IPS-18a (cell line): ENCODE measurements at regions not wholly inside any gene's neighbourhood (a gene's known extent, or its start where the extent isn't known, plus 50 kb on each side); places are given as distances from the start of the nearest gene placed in this dataset.
"Not testable (repeated sequence)": the region's sequence is repeated elsewhere in the genome, so short reads cannot be mapped to it uniquely, and the experiment has no call there.

Source experiments
- H3K27ac ChIP-seq: one replicate; pipeline ENCODE4 v1.5.1; 2013; ENCODE audit warnings: low read length
- H3K27me3 ChIP-seq: one replicate; pipeline ENCODE4 v1.6.1; 2013; ENCODE audit warnings: mild to moderate bottlenecking, low read length; ENCODE audit not compliant: control insufficient read depth, insufficient read depth
- H3K36me3 ChIP-seq: one replicate; pipeline ENCODE4 v1.6.1; 2013; ENCODE audit warnings: low read depth, low read length; ENCODE audit not compliant: control insufficient read depth
- H3K4me1 ChIP-seq: one replicate; pipeline ENCODE4 v1.6.1; 2013; ENCODE audit warnings: low read depth, low read length; ENCODE audit not compliant: control insufficient read depth
- H3K4me3 ChIP-seq: one replicate; pipeline ENCODE4 v1.5.1; 2013; ENCODE audit warnings: low read length
- H3K9ac ChIP-seq: one replicate; pipeline ENCODE4 v1.6.1; 2013; ENCODE audit warnings: mild to moderate bottlenecking, low read length, moderate library complexity
- H3K9me3 ChIP-seq: one replicate; pipeline ENCODE4 v1.6.1; 2013; ENCODE audit warnings: low read depth, low read length; ENCODE audit not compliant: control insufficient read depth

DNA sequence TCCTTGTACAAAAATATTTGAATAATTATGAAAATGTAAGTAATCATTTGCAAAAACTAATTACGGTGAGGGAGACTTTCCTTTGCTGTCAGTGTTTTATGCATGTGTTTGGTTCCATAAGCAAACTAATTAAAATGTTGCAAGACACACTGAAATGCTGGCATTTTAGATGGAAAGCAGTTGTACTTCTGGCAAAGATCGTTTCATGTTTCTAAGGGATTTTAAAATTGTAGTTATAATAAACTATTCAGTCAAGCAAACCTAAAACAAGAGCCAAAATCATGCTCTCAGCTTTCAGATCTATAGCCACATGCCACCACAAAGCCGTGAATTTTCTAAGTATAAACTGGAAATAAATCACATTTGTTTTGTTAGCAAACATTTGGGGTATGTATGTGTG lies 240.1 kb upstream of the ZNF385D start:
- no peak overlapping the region for H3K4me3 ChIP-seq

DNA sequence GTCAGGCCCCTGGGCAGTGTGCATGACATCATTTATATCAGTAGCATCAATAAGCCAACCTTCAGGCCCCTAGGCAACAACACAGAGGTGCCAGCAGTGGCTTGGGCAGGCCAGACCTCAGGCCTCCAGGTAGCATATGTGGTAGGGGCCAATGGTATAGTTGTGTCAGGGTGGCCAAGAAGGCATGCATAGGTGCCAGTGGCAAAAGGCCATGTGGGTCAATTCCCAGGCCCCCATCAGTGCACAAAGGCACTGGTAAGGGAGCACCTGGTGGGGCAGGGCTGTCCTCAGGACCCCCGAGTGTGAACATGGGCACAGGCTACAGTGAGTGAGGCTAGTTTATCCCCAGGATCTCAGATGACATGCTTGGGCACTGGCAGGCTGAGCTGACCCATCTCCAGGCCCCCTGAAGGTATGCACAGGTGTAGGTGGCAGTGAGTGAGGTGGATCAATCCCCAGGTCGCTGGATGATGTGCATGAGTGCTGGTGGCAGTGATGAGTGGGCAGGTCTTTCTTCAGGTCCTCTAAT lies 244.1 kb upstream of the ZNF385D start:
- H3K4me3 ChIP-seq, result no peak overlapping the region
- H3K36me3 ChIP-seq, result no peaks in the 10 kb centered on the region
- H3K27me3 ChIP-seq, result no peaks in the 10 kb centered on the region
- no peak overlapping the region for H3K9ac ChIP-seq
- H3K9me3 ChIP-seq, result no peaks in the 10 kb centered on the region
- H3K4me1 ChIP-seq, result no peaks in the 10 kb centered on the region
- no peak overlapping the region for H3K27ac ChIP-seq

More for the DNA sequence above, 240.1 kb upstream of the ZNF385D start:
- Histone ChIP-seq H3K9ac (no peak overlapping the region), H3K36me3 (no peaks in the 10 kb centered on the region), H3K9me3 (no peaks in the 10 kb centered on the region), H3K4me1 (no peaks in the 10 kb centered on the region), H3K27ac (no peak overlapping the region), H3K27me3 (no peaks in the 10 kb centered on the region)

- H3K27me3 ChIP-seq, result no peaks in the 10 kb centered on the region
- H3K27ac ChIP-seq, result no peak overlapping the region
- H3K9ac ChIP-seq, result no peak overlapping the region
- H3K9me3 ChIP-seq, result no peaks in the 10 kb centered on the region
- H3K4me1 ChIP-seq, result no peaks in the 10 kb centered on the region
- H3K36me3 ChIP-seq, result no peaks in the 10 kb centered on the region
- H3K4me3 ChIP-seq, result no peak overlapping the region
These were observed 256.4 kb upstream of the ZNF385D start for GRCh38 chr3:22007368-22007767.

- no peaks in the 10 kb centered on the region for H3K4me1 ChIP-seq
- H3K36me3 ChIP-seq, result no peaks in the 10 kb centered on the region
- H3K4me3 ChIP-seq, result no peak overlapping the region
- no peak overlapping the region for H3K27ac ChIP-seq
- H3K9me3 ChIP-seq, result no peaks in the 10 kb centered on the region
- no peaks in the 10 kb centered on the region for H3K27me3 ChIP-seq
- no peak overlapping the region for H3K9ac ChIP-seq
These were observed 260.0 kb upstream of the ZNF385D start for GRCh38 chr3:22010997-22011396.

- H3K4me3 ChIP-seq, result no peak overlapping the region
- no peak overlapping the region for H3K9ac ChIP-seq
- H3K4me1 ChIP-seq, result no peaks in the 10 kb centered on the region
- no peaks in the 10 kb centered on the region for H3K36me3 ChIP-seq
- H3K27ac ChIP-seq, result no peak overlapping the region
- no peaks in the 10 kb centered on the region for H3K27me3 ChIP-seq
- H3K9me3 ChIP-seq, result no peaks in the 10 kb centered on the region
These were observed 261.5 kb upstream of the ZNF385D start for GRCh38 chr3:22012471-22012870.

- no peaks in the 10 kb centered on the region for H3K36me3 ChIP-seq
- no peaks in the 10 kb centered on the region for H3K4me1 ChIP-seq
- no peaks in the 10 kb centered on the region for H3K9me3 ChIP-seq
- H3K4me3 ChIP-seq, result no peak overlapping the region
- H3K9ac ChIP-seq, result no peak overlapping the region
- H3K27me3 ChIP-seq, result no peaks in the 10 kb centered on the region
- H3K27ac ChIP-seq, result no peak overlapping the region
These were observed 262.6 kb upstream of the ZNF385D start for GRCh38 chr3:22013641-22014040.

DNA sequence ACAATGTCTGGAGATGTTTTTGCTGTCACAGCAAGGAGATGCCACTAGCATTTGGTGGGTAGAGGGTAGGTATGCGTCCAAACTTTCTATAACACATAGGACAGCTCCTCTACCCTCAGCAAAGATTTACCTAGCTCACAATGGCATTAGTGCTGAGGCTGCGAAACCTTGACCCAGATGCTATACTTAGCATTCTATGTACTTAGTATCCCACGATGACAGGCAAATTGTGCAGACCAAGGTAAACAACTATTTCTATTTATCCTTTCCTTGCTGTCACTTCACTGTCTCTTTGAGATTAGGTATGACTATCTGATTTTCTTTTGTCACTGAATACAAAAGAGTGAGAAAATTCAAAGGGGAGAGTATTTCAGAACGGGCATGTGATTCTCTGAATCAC lies 265.2 kb upstream of the ZNF385D start:
- Histone ChIP-seq H3K9me3 (no peaks in the 10 kb centered on the region), H3K4me3 (no peak overlapping the region), H3K27ac (no peak overlapping the region), H3K9ac (no peak overlapping the region), H3K36me3 (no peaks in the 10 kb centered on the region), H3K27me3 (no peaks in the 10 kb centered on the region), H3K4me1 (no peaks in the 10 kb centered on the region)

DNA sequence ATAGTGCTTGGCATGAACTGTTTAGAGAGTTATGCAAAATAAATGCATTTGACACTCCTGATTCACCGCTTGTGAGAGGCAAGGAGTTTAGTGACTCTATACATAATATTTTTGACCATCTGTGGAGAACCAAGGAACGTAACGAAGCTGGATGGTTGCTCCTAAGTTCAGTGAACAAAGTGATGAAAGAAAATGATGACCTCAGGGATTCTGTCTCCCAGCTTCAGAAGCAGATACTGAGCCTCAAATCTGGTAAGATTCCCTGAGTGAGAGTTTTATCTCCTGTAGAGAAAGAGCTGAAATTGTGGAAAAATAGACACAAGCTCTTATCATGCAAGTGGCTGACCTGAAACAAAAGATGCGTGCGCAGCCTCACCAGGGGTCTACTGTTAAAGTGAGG lies 273.6 kb upstream of the ZNF385D start:
- H3K27me3 ChIP-seq, H3K27ac ChIP-seq, H3K9ac ChIP-seq, H3K9me3 ChIP-seq, H3K4me3 ChIP-seq, H3K4me1 ChIP-seq, H3K36me3 ChIP-seq: not testable (repeated sequence)

GRCh38 chr3:22029480-22029879 lies 278.5 kb upstream of the ZNF385D start:
- Histone ChIP-seq H3K27ac (no peak overlapping the region), H3K9ac (no peak overlapping the region), H3K9me3 (no peaks in the 10 kb centered on the region), H3K27me3 (no peaks in the 10 kb centered on the region), H3K4me1 (no peaks in the 10 kb centered on the region), H3K36me3 (no peaks in the 10 kb centered on the region), H3K4me3 (no peak overlapping the region)

- Histone ChIP-seq H3K36me3 (no peaks in the 10 kb centered on the region), H3K4me1 (no peaks in the 10 kb centered on the region), H3K27ac (no peak overlapping the region), H3K27me3 (no peaks in the 10 kb centered on the region), H3K9me3 (no peaks in the 10 kb centered on the region), H3K4me3 (no peak overlapping the region), H3K9ac (no peak overlapping the region)
These were observed 288.2 kb upstream of the ZNF385D start for GRCh38 chr3:22039161-22039560.

DNA sequence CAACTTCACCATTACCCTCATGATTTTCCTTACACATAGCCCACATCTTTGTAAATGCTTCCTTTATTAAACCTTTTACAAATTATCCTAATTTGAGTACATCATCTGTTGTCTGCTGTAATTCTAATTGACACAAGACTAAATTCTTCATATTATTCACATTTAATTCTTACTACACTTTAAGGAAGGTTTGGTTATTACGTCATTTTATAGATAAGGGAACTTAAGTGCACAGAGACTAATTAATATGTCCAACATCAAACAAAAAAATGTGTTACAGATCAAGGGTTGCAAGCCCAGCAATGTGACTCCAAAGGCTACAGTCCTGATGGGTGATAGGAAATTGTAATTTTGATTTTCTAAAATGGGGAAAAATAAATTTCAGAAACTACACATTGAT lies 289.1 kb upstream of the ZNF385D start:
- H3K36me3 ChIP-seq, result no peaks in the 10 kb centered on the region
- H3K4me3 ChIP-seq, result no peak overlapping the region
- H3K4me1 ChIP-seq, result no peaks in the 10 kb centered on the region
- no peak overlapping the region for H3K27ac ChIP-seq
- H3K9me3 ChIP-seq, result no peaks in the 10 kb centered on the region
- H3K9ac ChIP-seq, result no peak overlapping the region
- no peaks in the 10 kb centered on the region for H3K27me3 ChIP-seq

- Histone ChIP-seq H3K4me3 (no peak overlapping the region), H3K9me3 (no peaks in the 10 kb centered on the region), H3K27ac (no peak overlapping the region), H3K4me1 (peaks cover 5% of the 10 kb centered on the region), H3K36me3 (no peaks in the 10 kb centered on the region), H3K9ac (no peak overlapping the region), H3K27me3 (no peaks in the 10 kb centered on the region)
These were observed 294.9 kb upstream of the ZNF385D start for GRCh38 chr3:22045882-22046281.
